GM23338 (cell line): ENCODE measurements at regions not wholly inside any gene's neighbourhood (a gene's known extent, or its start where the extent isn't known, plus 50 kb on each side); places are given as distances from the start of the nearest gene placed in this dataset.

Source experiments
- ATAC-seq: fragments of 200-7000 bp; cut with Tn5 transposase; 3 replicates; pipeline ENCODE4 v1.9.1; 2020
- DNase-seq: peaks from one replicate; pipeline ENCODE4 v3.0.0-alpha.2; 2015; ENCODE audit warnings: low spot score
- H2AFZ ChIP-seq: fragments of 200-600 bp; sonication (generic); 2 replicates; pipeline ENCODE4 v1.8.0; 2016; ENCODE audit warnings: antibody characterized with exemption, mild to moderate bottlenecking, moderate library complexity
- H3F3A ChIP-seq: fragments of 200-600 bp; sonication (generic); replicated peaks from 2 replicates; pipeline ENCODE4 v1.8.0; 2017; ENCODE audit warnings: antibody characterized with exemption, mixed run types, low read depth
- H3K27ac ChIP-seq: fragments of 200-600 bp; sonication (generic); 2 replicates; pipeline ENCODE4 v1.6.1; 2016; ENCODE audit warnings: low read depth
- H3K27me3 ChIP-seq: fragments of 200-600 bp; sonication (generic); 2 replicates; pipeline ENCODE4 v1.8.0; 2016; ENCODE audit warnings: mild to moderate bottlenecking, mixed run types, moderate library complexity; ENCODE audit not compliant: insufficient read depth
- H3K36me3 ChIP-seq: fragments of 200-600 bp; sonication (generic); 2 replicates; pipeline ENCODE4 v1.8.0; 2016; ENCODE audit warnings: mild to moderate bottlenecking; ENCODE audit not compliant: insufficient read depth
- H3K4me1 ChIP-seq: fragments of 200-600 bp; sonication (generic); 2 replicates; pipeline ENCODE4 v1.8.0; 2016; ENCODE audit warnings: mild to moderate bottlenecking, moderate library complexity; ENCODE audit not compliant: insufficient read depth
- H3K4me2 ChIP-seq: fragments of 200-600 bp; sonication (generic); 2 replicates; pipeline ENCODE4 v1.7.1; 2017; ENCODE audit warnings: mixed run types
- H3K4me3 ChIP-seq: fragments of 200-600 bp; sonication (generic); 2 replicates; pipeline ENCODE4 v1.6.1; 2016; ENCODE audit warnings: mixed run types
- H3K79me2 ChIP-seq: fragments of 200-600 bp; sonication (generic); replicated peaks from 2 replicates; pipeline ENCODE4 v1.8.0; 2017; ENCODE audit warnings: mild to moderate bottlenecking; ENCODE audit not compliant: insufficient read depth
- H3K9me2 ChIP-seq: fragments of 200-600 bp; sonication (generic); 2 replicates; pipeline ENCODE4 v1.8.0; 2017; ENCODE audit not compliant: insufficient read depth
- H4K20me1 ChIP-seq: fragments of 200-600 bp; sonication (generic); replicated peaks from 2 replicates; pipeline ENCODE4 v1.8.0; 2017; ENCODE audit warnings: mild to moderate bottlenecking; ENCODE audit not compliant: insufficient read depth
- H3K27ac Mint-ChIP-seq: 2 replicates; pipeline ENCODE4 v1.8.0; 2020; ENCODE audit warnings: inconsistent platforms, mild to moderate bottlenecking, moderate library complexity, mixed read lengths
- H3K27me3 Mint-ChIP-seq: 3 replicates; pipeline ENCODE4 v1.8.0; 2022; ENCODE audit warnings: low read depth, mild to moderate bottlenecking, moderate library complexity, mixed read lengths, inconsistent platforms; ENCODE audit not compliant: insufficient read depth, poor library complexity
- H3K36me3 Mint-ChIP-seq: 3 replicates; pipeline ENCODE4 v1.8.0; 2021; ENCODE audit warnings: low read depth, mild to moderate bottlenecking, inconsistent platforms, moderate library complexity, mixed read lengths
- H3K4me1 Mint-ChIP-seq: 3 replicates; pipeline ENCODE4 v1.8.0; 2020; ENCODE audit warnings: mild to moderate bottlenecking, inconsistent platforms, mixed read lengths
- H3K4me3 Mint-ChIP-seq: 3 replicates; pipeline ENCODE4 v1.8.0; 2021; ENCODE audit warnings: moderate library complexity, mild to moderate bottlenecking, inconsistent platforms, mixed read lengths
- H3K9me3 Mint-ChIP-seq: 3 replicates; pipeline ENCODE4 v1.8.0; 2020; ENCODE audit warnings: moderate library complexity, mild to moderate bottlenecking, inconsistent platforms, mixed read lengths
- CREB1 ChIP-seq: fragments of 250-450 bp; sonication (Bioruptor Pico); IDR thresholded peaks from 2 replicates; pipeline ENCODE4 v1.5.0; 2020; ENCODE audit warnings: low read depth, mild to moderate bottlenecking, moderate library complexity
- EZH2 ChIP-seq: fragments of 200-600 bp; sonication (generic); IDR thresholded peaks from one replicate; pipeline ENCODE4 v1.8.0; 2017; ENCODE audit warnings: antibody characterized with exemption, mild to moderate bottlenecking, low read depth; ENCODE audit not compliant: unreplicated experiment
- EZH2phosphoT487 ChIP-seq: fragments of 200-600 bp; sonication (generic); IDR thresholded peaks from one replicate; pipeline ENCODE4 v1.8.1; 2018; ENCODE audit warnings: antibody characterized with exemption; ENCODE audit not compliant: unreplicated experiment
- JUNB ChIP-seq: IDR thresholded peaks from one replicate; pipeline ENCODE4 v1.6.1; 2016; ENCODE audit warnings: antibody characterized with exemption; ENCODE audit not compliant: unreplicated experiment
- NANOG ChIP-seq: IDR thresholded peaks from 2 replicates; pipeline ENCODE4 v1.6.1; 2016; ENCODE audit warnings: antibody characterized with exemption, borderline replicate concordance
- POLR2AphosphoS5 ChIP-seq: IDR thresholded peaks from 2 replicates; pipeline ENCODE4 v1.6.1; 2016; ENCODE audit warnings: antibody characterized with exemption, low read depth
- STAT1 ChIP-seq: IDR thresholded peaks from one replicate; pipeline ENCODE4 v1.6.1; 2016; ENCODE audit warnings: antibody characterized with exemption; ENCODE audit not compliant: unreplicated experiment
- ZNF114 ChIP-seq: fragments of 250-450 bp; sonication (Bioruptor Pico); IDR thresholded peaks from 2 replicates; pipeline ENCODE4 v1.5.0; 2020; ENCODE audit warnings: mild to moderate bottlenecking, moderate library complexity
- ZNF331 ChIP-seq: fragments of 250-450 bp; sonication (Bioruptor Pico); IDR thresholded peaks from 2 replicates; pipeline ENCODE4 v1.5.0; 2020; ENCODE audit warnings: low read depth, mild to moderate bottlenecking, moderate library complexity
- TF ChIP-seq, protein P1 (sequence below): IDR thresholded peaks from 2 replicates; pipeline ENCODE4 v1.6.1; 2016; ENCODE audit warnings: antibody characterized with exemption
- TF ChIP-seq, protein P2 (sequence below), 2 experiments: fragments of 200-600 bp in 1 of 2; sonication (generic) in 1 of 2; conservative IDR thresholded peaks; 2 replicates each; pipeline versions ENCODE4 v1.5.1 to v1.6.1; 2016 to 2017; ENCODE audit warnings: antibody characterized with exemption in 2 of 2, low read depth in 2 of 2, mild to moderate bottlenecking in 2 of 2, moderate library complexity in 1 of 2
- TF ChIP-seq, protein P3 (sequence below): IDR thresholded peaks from one replicate; pipeline ENCODE4 v1.6.1; 2018; ENCODE audit warnings: antibody characterized with exemption; ENCODE audit not compliant: unreplicated experiment
- TF ChIP-seq, protein P4 (sequence below): fragments of 250-450 bp; sonication (Bioruptor Pico); IDR thresholded peaks from 2 replicates; pipeline ENCODE4 v1.5.0; 2020; ENCODE audit warnings: mild to moderate bottlenecking, moderate library complexity

DNA sequence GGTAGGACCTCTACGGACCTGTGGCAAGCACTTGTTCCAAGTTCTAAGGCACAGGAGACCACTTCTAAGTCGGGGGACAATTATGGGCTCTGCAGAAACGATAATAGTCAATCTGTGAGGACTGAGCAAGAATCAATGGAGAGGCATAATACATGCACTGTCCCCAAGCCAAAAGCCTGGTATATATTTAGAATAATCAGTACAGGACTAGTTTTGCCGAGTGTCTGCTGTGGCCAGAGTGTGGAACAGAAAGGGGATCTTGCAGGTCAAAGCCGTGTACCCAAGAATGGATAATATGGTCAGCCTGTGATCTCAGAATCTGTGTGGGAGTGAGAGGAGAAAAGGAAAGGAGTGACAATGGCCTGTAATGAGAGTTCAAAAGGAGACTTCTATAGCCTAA, 80.2 kb upstream of the GNAO1 start:
- Mint-ChIP-seq H3K27me3 (no peaks in the 10 kb centered on the region), H3K9me3 (no peaks in the 10 kb centered on the region), H3K4me3 (no peak overlapping the region), H3K4me1 (peaks cover 54% of the 10 kb centered on the region), H3K27ac (no peak overlapping the region), H3K36me3 (no peaks in the 10 kb centered on the region)
- no peak overlapping the region for H3K4me3 ChIP-seq
- H3K27me3 ChIP-seq: no peaks in the 10 kb centered on the region
- H3K4me2 ChIP-seq: no peak overlapping the region
- ATAC-seq: no peak
- no peaks in the 10 kb centered on the region for H3F3A ChIP-seq
- no peak overlapping the region for H2AFZ ChIP-seq
- peaks cover 37% of the 10 kb centered on the region for H3K4me1 ChIP-seq
- no peak for DNase-seq
- no peak overlapping the region for H3K27ac ChIP-seq
- TF ChIP-seq ZNF114 (CRISPR knock-in tag) (no peak), CREB1 (CRISPR knock-in tag) (no peak), ZNF331 (CRISPR knock-in tag) (no peak), STAT1 (no peak), JUNB (no peak), EZH2 (no peak), NANOG (no peak), POLR2AphosphoS5 (no peak), EZH2phosphoT487 (no peak)
- TF ChIP-seq, protein P1, sequence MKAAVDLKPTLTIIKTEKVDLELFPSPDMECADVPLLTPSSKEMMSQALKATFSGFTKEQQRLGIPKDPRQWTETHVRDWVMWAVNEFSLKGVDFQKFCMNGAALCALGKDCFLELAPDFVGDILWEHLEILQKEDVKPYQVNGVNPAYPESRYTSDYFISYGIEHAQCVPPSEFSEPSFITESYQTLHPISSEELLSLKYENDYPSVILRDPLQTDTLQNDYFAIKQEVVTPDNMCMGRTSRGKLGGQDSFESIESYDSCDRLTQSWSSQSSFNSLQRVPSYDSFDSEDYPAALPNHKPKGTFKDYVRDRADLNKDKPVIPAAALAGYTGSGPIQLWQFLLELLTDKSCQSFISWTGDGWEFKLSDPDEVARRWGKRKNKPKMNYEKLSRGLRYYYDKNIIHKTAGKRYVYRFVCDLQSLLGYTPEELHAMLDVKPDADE: no peak
- TF ChIP-seq, protein P2, sequence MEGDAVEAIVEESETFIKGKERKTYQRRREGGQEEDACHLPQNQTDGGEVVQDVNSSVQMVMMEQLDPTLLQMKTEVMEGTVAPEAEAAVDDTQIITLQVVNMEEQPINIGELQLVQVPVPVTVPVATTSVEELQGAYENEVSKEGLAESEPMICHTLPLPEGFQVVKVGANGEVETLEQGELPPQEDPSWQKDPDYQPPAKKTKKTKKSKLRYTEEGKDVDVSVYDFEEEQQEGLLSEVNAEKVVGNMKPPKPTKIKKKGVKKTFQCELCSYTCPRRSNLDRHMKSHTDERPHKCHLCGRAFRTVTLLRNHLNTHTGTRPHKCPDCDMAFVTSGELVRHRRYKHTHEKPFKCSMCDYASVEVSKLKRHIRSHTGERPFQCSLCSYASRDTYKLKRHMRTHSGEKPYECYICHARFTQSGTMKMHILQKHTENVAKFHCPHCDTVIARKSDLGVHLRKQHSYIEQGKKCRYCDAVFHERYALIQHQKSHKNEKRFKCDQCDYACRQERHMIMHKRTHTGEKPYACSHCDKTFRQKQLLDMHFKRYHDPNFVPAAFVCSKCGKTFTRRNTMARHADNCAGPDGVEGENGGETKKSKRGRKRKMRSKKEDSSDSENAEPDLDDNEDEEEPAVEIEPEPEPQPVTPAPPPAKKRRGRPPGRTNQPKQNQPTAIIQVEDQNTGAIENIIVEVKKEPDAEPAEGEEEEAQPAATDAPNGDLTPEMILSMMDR (conservative IDR thresholded peaks at IDR 0.05; ENCODE audit: low read depth in 2 of 2): no peak
- TF ChIP-seq, protein P3, sequence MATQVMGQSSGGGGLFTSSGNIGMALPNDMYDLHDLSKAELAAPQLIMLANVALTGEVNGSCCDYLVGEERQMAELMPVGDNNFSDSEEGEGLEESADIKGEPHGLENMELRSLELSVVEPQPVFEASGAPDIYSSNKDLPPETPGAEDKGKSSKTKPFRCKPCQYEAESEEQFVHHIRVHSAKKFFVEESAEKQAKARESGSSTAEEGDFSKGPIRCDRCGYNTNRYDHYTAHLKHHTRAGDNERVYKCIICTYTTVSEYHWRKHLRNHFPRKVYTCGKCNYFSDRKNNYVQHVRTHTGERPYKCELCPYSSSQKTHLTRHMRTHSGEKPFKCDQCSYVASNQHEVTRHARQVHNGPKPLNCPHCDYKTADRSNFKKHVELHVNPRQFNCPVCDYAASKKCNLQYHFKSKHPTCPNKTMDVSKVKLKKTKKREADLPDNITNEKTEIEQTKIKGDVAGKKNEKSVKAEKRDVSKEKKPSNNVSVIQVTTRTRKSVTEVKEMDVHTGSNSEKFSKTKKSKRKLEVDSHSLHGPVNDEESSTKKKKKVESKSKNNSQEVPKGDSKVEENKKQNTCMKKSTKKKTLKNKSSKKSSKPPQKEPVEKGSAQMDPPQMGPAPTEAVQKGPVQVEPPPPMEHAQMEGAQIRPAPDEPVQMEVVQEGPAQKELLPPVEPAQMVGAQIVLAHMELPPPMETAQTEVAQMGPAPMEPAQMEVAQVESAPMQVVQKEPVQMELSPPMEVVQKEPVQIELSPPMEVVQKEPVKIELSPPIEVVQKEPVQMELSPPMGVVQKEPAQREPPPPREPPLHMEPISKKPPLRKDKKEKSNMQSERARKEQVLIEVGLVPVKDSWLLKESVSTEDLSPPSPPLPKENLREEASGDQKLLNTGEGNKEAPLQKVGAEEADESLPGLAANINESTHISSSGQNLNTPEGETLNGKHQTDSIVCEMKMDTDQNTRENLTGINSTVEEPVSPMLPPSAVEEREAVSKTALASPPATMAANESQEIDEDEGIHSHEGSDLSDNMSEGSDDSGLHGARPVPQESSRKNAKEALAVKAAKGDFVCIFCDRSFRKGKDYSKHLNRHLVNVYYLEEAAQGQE: no peak
- TF ChIP-seq, protein P4, sequence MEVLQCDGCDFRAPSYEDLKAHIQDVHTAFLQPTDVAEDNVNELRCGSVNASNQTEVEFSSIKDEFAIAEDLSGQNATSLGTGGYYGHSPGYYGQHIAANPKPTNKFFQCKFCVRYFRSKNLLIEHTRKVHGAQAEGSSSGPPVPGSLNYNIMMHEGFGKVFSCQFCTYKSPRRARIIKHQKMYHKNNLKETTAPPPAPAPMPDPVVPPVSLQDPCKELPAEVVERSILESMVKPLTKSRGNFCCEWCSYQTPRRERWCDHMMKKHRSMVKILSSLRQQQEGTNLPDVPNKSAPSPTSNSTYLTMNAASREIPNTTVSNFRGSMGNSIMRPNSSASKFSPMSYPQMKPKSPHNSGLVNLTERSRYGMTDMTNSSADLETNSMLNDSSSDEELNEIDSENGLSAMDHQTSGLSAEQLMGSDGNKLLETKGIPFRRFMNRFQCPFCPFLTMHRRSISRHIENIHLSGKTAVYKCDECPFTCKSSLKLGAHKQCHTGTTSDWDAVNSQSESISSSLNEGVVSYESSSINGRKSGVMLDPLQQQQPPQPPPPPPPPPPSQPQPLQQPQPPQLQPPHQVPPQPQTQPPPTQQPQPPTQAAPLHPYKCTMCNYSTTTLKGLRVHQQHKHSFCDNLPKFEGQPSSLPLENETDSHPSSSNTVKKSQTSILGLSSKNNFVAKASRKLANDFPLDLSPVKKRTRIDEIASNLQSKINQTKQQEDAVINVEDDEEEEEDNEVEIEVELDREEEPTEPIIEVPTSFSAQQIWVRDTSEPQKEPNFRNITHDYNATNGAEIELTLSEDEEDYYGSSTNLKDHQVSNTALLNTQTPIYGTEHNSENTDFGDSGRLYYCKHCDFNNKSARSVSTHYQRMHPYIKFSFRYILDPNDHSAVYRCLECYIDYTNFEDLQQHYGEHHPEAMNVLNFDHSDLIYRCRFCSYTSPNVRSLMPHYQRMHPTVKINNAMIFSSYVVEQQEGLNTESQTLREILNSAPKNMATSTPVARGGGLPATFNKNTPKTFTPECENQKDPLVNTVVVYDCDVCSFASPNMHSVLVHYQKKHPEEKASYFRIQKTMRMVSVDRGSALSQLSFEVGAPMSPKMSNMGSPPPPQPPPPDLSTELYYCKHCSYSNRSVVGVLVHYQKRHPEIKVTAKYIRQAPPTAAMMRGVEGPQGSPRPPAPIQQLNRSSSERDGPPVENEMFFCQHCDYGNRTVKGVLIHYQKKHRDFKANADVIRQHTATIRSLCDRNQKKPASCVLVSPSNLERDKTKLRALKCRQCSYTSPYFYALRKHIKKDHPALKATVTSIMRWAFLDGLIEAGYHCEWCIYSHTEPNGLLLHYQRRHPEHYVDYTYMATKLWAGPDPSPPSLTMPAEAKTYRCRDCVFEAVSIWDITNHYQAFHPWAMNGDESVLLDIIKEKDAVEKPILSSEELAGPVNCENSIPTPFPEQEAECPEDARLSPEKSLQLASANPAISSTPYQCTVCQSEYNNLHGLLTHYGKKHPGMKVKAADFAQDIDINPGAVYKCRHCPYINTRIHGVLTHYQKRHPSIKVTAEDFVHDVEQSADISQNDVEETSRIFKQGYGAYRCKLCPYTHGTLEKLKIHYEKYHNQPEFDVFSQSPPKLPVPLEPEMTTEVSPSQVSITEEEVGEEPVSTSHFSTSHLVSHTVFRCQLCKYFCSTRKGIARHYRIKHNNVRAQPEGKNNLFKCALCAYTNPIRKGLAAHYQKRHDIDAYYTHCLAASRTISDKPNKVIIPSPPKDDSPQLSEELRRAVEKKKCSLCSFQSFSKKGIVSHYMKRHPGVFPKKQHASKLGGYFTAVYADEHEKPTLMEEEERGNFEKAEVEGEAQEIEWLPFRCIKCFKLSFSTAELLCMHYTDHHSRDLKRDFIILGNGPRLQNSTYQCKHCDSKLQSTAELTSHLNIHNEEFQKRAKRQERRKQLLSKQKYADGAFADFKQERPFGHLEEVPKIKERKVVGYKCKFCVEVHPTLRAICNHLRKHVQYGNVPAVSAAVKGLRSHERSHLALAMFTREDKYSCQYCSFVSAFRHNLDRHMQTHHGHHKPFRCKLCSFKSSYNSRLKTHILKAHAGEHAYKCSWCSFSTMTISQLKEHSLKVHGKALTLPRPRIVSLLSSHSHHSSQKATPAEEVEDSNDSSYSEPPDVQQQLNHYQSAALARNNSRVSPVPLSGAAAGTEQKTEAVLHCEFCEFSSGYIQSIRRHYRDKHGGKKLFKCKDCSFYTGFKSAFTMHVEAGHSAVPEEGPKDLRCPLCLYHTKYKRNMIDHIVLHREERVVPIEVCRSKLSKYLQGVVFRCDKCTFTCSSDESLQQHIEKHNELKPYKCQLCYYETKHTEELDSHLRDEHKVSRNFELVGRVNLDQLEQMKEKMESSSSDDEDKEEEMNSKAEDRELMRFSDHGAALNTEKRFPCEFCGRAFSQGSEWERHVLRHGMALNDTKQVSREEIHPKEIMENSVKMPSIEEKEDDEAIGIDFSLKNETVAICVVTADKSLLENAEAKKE: no peak
- H3K9me2 ChIP-seq: peaks cover 5% of the 10 kb centered on the region; the same call in 1 of the 2 replicates
- H3K79me2 ChIP-seq: no peaks in the 10 kb centered on the region
- H3K36me3 ChIP-seq: no peaks in the 10 kb centered on the region
- no peaks in the 10 kb centered on the region for H4K20me1 ChIP-seq
